GM21381 (cell line): ENCODE measurements at regions not wholly inside any gene's neighbourhood (a gene's known extent, or its start where the extent isn't known, plus 50 kb on each side); places are given as distances from the start of the nearest gene placed in this dataset.

Experiments
- ATAC-seq: cut with Tn5 transposase; IDR thresholded peaks from one replicate; pipeline ENCODE4 v1.9.1; 2021; ENCODE audit warnings: mild to moderate bottlenecking, moderate library complexity; ENCODE audit not compliant: unreplicated experiment

DNA sequence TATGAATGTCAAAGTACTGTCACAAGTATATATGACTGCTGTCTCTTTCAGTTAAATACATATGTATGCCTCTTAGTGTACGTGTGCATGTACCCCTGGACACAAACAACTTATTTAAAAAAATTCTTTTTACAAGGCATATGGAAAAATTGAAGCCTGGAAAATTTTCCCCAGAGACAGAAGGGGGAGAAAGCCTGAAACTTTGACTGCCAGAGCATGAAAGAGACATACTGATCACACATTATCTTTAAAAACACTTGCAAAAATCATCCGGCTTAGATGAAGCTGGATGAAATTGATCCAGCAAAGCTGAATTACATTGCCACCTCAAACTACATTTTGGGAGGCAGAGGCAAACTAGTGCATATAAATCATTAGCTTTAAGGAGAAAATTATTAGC lies 88.0 kb upstream of the NFIB start:
- ATAC-seq = no peak

DNA sequence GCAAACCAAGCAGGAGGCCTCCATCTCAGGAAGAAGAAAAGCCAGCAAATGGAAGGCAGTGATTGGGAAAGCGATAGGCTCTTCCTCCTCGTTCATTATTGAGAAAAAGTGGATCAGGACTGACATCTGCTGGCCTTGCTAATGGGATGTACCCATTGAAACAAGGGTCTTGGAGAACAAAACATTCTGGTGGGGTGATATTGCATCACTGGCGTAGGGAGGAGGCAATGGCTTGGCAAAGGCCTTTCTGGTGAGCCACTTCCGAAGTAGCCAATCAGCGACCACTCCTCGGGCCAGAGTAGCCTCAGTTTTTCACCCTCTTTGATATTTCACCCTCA lies 86.7 kb upstream of the NFIB start:
- ATAC-seq = no peak

DNA sequence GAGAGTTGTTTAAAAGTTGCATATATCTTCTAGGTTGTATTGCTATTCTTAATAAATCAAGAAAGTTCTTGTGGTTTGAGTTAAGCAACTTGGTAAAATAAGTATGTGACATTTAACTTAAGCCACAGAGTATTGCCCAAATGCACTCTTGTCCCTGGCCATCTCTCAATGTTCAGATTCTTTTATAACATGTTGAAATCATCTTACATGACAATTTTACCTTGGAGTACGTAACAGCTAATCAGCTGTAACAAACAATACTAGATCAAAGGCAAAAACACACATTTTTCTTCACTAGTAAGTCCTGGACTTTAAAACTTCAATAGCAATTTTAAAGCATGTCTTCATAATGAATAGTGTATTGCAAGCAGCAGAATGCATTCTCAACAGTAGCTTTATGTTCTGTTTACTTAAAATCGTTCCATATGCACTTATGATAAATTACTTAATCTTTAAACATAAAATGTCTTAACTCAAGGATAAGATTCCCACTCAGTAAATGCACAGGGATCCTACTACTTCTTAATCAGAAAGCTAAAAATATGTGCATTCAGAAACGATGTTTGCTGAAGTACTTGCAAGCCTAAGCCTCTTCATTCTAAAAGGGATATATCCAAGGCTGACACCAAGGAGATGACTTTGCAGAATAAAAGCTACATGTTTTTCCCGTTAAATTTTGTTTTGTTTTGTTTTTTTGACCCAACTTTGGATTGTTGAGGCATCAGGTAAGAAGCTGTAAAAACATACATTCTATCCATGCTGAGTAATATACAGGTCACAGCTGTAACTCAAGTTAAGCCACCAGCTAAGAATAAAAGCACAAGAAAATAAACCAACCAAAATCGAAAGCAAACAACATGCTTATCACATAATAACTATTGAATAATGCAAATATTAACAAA lies 86.1 kb upstream of the NFIB start:
- ATAC-seq = no peak

DNA sequence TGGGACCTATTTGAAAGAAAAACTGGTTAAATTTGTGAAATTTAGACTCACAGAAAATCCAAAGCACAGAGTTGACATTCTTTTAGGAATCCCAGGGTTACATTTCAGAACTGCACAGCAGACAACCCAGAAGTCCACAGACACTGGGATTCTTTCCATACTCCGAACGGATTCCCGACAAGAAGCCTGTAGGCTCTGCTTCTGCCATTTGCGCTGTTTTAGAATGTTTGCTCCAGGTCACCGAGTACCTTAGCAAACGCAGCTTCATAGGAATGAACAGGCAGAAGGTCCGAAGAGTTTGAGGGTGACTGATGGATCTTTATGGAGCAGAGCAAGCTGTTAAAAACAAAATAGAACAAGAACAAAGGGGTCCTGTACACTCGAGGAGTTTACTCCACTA lies 84.5 kb upstream of the NFIB start:
- ATAC-seq = no peak

DNA sequence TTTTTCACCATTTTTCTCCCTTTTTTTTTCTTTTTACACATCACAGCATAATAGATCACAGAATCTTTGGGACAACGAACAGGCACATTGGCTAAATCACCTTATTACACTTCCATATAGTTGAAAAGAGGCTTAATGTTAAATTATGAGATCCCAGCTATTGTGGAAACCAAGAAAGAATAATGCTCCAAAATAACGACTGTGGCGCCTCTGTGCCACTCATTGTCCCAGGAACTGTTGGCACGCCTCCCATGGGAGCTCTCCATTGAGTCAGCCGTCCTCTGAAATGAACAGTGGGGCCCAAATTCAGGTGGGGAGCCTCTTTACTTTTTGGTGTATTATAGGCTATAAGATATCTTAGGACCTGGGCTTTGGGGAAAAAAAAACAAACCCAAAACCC lies 82.2 kb upstream of the NFIB start:
- no peak for ATAC-seq

DNA sequence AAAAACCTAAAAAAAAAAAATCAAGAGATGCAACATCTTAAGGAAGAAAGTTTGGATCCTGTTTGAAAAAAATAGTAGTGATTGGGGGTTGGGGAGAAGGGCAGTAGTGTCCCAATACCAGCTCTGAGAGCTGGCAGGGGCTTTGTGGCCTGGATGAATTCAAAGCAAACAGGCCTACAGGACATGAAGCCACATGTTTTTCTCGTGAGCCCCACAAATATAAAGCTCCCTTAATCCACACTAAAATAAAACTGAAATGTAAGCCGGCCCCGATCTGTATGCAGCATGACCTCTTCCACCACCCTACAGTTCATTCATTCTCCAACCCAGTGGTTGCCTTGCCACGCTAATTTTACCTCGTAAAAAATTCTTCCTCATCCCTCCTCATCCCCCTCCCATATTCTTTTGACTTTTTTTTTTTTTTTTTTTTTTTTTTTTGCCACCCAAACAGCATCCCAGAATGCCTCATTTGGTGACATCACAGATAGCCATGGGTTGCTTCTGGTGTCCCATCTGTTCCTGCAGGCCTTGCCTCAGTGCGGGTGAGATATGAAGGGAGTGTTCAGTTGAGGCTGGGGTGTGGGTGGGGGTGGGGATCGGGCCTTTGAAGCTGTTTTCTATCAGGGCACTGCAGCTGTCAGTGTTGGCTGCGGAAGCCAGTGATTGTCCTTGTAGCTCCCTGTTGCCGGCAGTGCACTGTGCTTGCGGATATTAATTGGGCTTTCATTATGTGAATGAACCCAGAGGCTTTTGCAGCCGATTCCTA lies 81.6 kb upstream of the NFIB start:
- no peak for ATAC-seq

DNA sequence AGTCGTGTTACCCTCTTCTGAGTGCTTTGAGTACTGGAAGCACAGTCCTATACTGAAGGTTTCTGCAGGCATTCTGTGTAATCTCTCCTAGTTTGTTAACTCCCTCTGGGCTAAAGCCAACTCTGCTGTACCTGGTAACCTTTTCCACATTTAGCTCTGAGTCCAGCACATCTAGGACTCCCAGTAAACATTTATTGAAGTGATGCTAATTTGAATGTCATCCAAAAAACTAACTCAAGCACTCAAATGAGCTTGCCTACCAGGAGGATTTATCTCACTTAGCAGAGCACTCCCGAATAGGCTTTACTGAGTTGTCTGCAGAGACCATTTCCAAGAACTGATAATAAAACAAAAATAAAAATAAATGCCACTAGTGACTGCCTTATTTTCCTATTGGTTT lies 79.5 kb upstream of the NFIB start:
- ATAC-seq = no peak

DNA sequence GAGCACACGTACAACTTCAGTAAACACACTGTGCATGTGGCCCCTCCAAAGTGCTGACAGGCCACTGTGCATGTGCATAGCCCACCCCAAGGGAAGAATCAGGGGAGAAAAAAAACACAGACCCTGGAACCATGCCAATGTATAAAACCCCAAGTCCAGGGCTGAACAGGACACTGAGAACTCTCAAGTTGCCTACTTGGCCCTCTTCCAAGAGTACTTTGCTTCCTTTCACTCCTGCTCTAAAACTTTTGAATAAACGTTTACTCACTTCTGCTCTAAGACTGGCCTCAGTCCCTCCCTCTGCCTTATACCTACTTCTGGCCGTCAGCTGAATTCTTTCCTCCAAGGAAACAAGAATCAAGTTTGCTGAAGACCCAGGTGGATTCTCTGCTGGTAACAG lies 77.7 kb upstream of the NFIB start:
- ATAC-seq = no peak

DNA sequence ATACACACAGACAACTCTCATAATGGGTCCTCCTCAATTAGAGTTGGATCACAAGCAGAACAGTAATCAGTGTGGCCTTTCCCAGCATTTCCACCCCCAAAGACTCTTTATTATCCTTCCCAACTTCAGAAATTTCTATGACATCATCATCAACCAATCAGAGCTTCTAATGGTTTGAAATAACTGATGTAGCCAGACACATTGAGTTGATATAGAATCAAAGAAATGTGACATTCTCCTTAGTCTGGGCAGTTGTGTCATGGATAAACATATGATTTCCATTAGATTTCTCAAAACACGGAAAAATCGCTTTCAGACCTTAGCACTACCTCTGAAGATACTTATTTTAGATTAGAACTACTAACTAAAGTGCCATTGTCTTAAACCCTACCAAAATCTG lies 75.7 kb upstream of the NFIB start:
- no peak for ATAC-seq

DNA sequence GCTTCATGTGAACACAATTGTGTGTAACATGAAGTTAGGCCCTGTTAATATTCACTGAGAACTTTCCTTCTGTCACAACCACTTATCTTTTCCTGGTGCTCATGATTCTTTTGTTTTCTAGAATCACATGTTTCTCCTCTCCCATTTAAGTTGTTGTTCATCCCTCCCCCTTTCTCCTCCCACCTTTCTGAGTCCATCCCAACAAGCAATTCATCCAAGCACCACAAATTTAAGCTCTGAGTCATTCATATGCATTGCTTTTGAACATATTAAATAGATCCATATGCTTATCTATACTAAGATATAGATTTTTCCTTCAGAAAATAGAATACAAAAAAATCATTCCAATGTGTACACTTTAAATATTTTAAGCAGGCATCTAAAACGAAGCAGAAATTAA lies 75.2 kb upstream of the NFIB start:
- no peak for ATAC-seq

DNA sequence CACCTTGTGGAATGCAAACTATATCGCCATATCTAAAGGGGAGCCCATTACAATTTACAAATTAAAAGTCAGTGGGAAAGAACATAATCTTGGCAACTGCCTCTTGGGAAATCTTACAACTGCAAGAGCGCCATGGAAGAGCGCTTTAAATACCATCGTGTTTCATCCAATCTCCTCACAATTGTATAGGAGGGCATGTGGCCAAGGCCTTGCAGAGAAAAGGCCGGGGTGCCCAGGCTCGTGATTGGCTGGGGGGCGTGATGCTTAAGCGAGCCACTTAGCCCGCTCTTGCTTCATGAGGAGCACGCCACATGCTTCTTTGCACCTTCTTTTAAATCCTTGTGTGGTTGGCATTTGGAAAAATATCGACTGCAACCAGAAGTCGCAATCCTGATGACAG lies 69.8 kb upstream of the NFIB start:
- no peak for ATAC-seq

DNA sequence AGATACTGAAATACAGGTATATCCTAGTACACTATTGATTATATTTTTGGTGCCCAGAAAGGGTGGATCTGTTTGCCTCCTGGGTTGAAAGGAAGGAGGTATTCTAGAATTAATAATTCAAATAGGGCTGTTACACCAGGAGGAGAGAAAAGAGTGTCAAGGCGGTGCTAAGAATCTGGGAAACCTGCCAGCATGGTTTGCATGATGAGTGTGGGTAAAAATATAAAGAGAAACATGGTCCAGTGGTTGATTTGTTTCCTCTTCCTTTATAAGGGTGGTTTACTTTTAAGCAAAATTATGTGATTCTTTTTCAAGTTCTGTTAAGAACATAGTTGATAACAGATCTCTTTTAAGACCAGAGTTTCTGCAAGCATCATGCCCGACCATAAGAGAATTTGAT lies 69.4 kb upstream of the NFIB start:
- no peak for ATAC-seq

DNA sequence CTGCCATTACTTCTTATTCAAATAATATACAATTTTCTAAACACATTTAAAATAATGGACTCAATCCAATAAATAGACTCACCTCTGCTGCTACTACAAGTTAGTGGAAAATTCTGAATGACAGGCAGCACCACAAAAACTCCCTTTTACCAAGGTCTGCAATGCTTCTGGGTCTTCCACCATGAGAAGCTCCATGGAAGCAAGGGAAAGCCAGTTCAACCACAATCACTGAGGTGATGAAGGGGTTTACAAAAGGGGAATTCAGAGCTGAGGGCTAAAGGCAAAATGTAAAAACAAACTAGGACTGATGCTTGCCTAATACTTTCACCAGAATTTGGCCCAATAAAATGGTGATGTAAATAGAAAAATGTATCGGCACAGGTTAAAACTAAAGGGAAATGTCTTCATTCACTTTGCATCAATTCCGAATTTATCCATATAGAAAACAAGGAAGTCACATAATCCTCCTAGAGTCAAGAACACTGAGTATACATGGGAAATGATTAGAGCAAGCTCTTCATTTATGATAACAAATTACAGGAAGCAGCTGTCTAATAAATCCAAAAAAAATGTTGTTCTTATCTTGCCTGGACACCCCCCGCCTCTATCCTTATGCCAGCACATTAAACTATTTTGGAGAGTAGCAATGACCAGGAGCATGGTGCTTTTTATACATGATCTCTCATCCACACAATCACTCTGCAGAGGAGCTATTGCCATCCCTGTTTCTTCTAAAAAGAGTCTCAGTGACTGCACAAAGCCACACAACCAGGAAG lies 66.3 kb upstream of the NFIB start:
- no peak for ATAC-seq

DNA sequence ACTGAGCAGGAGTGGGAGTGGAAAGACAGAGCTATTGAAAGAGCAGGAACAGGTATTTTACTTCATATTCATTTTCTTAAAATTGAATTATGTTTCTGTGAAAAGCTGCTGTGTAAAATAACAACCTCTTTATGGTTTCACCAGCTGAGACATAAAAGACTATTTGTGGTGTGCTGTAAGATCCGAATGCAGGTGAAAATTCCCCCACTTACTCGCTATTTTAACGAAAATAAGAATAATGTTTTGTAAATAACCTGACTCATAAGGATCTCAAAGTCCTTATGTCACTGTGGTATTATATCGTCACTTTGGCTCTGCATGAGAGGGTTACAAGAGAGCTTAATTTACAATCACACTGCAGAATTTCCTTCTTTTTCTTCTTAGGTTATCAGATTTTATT lies 65.3 kb upstream of the NFIB start:
- no peak for ATAC-seq

DNA sequence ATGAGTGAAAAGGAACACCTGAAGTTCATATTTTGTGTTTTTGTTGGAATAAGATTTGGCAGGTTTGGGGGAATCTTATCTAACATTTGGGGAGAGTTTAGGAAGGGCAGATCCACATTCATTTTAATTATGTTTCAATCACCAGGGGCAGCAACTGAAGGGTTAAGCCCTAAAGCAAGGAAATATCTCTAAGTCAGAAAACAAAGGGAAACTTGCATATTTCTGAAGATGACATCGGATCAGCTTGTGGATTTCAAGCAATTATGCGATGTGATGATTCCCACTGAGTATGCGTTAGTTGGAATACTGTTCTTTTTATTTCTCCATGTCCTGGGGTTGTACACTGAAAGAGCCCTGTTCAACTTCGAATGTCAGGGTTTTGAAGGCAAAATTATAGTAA lies 59.8 kb upstream of the NFIB start:
- ATAC-seq = no peak

DNA sequence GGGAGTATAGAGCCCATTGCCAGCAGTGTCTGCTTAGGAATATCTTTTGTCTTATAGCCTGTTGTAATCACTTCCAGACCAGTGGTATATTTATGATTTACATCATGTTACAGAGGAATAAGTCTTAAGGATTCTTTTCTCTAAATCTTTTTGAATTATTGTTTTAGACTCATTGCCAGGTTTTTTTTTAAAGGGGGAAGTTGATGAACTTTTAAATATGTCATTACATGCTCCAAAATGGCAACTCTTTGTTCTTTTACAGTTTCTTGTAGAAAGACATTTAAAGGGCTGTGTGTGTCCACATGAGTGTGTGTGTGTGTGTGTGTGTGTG lies 59.4 kb upstream of the NFIB start:
- ATAC-seq = no peak

DNA sequence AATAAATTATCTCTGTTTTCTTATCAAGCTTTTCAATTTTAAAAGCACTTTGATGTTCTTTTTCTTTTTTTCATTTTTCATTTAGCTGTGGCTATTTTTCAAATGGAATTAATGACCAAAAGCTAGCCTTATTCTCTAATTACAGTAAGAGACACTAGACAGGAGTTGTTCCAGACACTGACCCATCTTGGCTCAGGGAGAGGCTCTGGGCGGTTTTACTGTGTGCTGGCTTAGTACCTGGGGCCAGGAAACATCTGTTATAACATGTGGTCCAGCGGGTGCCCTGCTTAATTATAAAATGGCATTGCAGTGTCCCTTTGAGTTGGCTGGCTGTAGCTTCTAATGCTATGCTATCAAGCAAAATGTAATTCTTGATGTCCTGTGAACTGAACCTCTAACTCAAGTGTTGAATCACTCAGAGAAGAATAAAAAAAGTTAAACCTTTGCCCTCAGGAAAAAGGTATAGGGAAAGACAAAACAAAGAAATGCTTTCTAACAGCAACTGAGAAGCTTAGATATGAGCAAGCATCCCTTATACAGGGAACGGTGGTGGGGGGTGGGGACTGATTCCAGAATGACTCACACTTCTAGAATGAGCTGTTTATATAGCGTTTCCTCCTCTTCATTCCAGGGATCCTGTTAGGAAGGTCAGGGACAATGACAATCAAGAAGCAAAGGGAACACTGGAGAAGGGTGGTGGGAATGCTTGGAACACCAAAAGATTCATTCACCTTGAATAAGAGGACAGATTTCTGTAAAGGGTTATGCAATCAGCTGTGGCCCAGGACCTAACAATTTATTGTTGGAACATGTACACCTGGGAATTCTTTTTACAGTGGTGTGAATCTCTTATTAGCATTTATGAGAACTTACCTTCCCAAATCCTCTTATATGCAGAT lies 58.7 kb upstream of the NFIB start:
- ATAC-seq = no peak

DNA sequence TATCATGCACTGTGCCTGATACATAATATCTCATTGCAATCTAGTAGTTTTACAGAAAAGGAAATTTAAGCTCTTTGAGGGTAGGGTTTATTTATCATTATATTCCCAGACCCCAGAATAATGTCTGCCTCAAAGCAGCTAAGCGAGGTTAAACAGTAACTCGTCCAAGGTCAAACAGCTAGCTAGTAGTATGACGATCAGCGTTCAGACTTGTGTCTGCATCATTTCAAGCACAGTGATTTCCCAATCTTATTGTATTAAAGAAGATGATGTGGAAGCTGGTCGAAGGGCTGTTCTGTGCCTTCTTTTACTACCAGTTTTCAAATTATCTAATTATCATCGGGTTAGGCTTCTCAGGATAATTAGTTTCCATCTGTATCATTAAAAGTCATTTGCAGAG lies 55.1 kb upstream of the NFIB start:
- ATAC-seq = no peak

DNA sequence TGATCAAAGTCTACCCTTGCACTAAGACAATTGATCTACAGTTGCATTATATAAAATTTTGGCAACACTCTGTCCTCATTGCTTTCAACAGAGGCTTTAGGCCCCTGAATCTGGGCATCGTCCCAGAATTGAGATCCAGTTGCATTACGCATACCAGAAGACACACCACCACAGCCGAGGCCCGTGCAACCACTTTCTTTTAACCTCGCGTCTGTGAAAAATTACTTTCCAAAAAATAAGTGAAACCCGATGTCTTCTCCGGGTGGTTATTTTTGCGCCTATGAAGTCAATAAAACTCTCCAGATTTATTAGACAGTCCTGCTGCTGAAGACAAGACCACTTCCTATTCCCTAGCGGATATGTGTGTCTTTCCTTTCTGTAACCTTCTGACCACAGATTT lies 52.1 kb upstream of the NFIB start:
- ATAC-seq = no peak

DNA sequence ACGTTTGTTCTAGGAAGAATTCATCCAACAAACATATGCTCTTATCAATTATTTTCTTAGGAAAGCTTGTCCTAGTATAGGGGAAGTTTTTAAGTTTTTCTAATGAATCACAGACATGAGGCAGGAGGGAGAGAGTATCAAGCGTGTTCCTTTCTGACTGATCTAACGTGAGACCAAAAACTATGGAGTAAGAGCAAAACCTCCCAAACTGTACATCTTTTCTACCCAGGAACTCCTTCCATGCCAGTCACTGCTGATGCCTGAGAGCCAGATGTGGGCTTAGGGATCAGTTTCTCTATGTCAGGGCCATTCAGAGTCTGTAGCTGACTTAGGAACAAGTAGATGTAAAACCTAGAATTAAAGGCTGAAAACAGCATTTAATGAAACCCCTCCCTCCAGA lies 51.7 kb upstream of the NFIB start:
- ATAC-seq = no peak
